ENCODE measurements at regions not wholly inside any gene's neighbourhood (a gene's known extent, or its start where the extent isn't known, plus 50 kb on each side); places are given as distances from the start of the nearest gene placed in this dataset.

GRCh38 chr5:105821800-105822199 lies 1848.9 kb downstream of the EFNA5 start:
- DNase-seq (ENCODE audit: low read depth in 1 of 2, low spot score in 1 of 2), result no peak
- no peak for TF ChIP-seq JUND (IDR thresholded peaks at IDR 0.05; ENCODE audit: low read depth)
- in situ Hi-C loops (cut with HindIII; ENCODE audit: low pct_unique_long_range_greater_than_20kb, low sequenced_read_pairs), result no loop called here

- no peak for TF ChIP-seq JUND (IDR thresholded peaks at IDR 0.05; ENCODE audit: low read depth)
These were observed 1852.8 kb downstream of the EFNA5 start for GRCh38 chr5:105817914-105818313.

GRCh38 chr5:105817416-105817815 lies 1853.3 kb downstream of the EFNA5 start:
- DNase-seq (ENCODE audit: low read depth in 1 of 2, low spot score in 1 of 2), result no peak

More at GRCh38 chr5:105817914-105818313, 1852.8 kb downstream of the EFNA5 start:
- in situ Hi-C loops (cut with HindIII; ENCODE audit: low pct_unique_long_range_greater_than_20kb, low sequenced_read_pairs), result no loop called here
- DNase-seq (ENCODE audit: low read depth in 1 of 2, low spot score in 1 of 2), result no peak

GRCh38 chr5:105816961-105817360 lies 1853.8 kb downstream of the EFNA5 start:
- in situ Hi-C loops (cut with HindIII; ENCODE audit: low pct_unique_long_range_greater_than_20kb, low sequenced_read_pairs), result no loop called here
- no peak for TF ChIP-seq JUND (IDR thresholded peaks at IDR 0.05; ENCODE audit: low read depth)
- DNase-seq (ENCODE audit: low read depth in 1 of 2, low spot score in 1 of 2), result no peak

More at GRCh38 chr5:105817416-105817815, 1853.3 kb downstream of the EFNA5 start:
- in situ Hi-C loops (cut with HindIII; ENCODE audit: low pct_unique_long_range_greater_than_20kb, low sequenced_read_pairs), result no loop called here
- TF ChIP-seq JUND (IDR thresholded peaks at IDR 0.05; ENCODE audit: low read depth), result no peak

GRCh38 chr5:105812304-105812703 lies 1858.4 kb downstream of the EFNA5 start:
- TF ChIP-seq JUND (IDR thresholded peaks at IDR 0.05; ENCODE audit: low read depth), result no peak
- in situ Hi-C loops (cut with HindIII; ENCODE audit: low pct_unique_long_range_greater_than_20kb, low sequenced_read_pairs), result no loop called here
- no peak for DNase-seq (ENCODE audit: low read depth in 1 of 2, low spot score in 1 of 2)

GRCh38 chr5:105807951-105808350 lies 1862.8 kb downstream of the EFNA5 start:
- no peak for TF ChIP-seq JUND (IDR thresholded peaks at IDR 0.05; ENCODE audit: low read depth)
- in situ Hi-C loops (cut with HindIII; ENCODE audit: low pct_unique_long_range_greater_than_20kb, low sequenced_read_pairs), result no loop called here
- no peak for DNase-seq (ENCODE audit: low read depth in 1 of 2, low spot score in 1 of 2)

- in situ Hi-C loops (cut with HindIII; ENCODE audit: low pct_unique_long_range_greater_than_20kb, low sequenced_read_pairs), result no loop called here
- TF ChIP-seq JUND (IDR thresholded peaks at IDR 0.05; ENCODE audit: low read depth), result no peak
- no peak for DNase-seq (ENCODE audit: low read depth in 1 of 2, low spot score in 1 of 2)
These were observed 1863.4 kb downstream of the EFNA5 start for GRCh38 chr5:105807290-105807689.

- TF ChIP-seq JUND (IDR thresholded peaks at IDR 0.05; ENCODE audit: low read depth), result no peak
- DNase-seq (ENCODE audit: low read depth in 1 of 2, low spot score in 1 of 2), result no peak
- in situ Hi-C loops (cut with HindIII; ENCODE audit: low pct_unique_long_range_greater_than_20kb, low sequenced_read_pairs), result no loop called here
These were observed 1864.1 kb downstream of the EFNA5 start for GRCh38 chr5:105806596-105806995.

GRCh38 chr5:105803431-105803830 lies 1867.3 kb downstream of the EFNA5 start:
- no peak for DNase-seq (ENCODE audit: low read depth in 1 of 2, low spot score in 1 of 2)
- in situ Hi-C loops (cut with HindIII; ENCODE audit: low pct_unique_long_range_greater_than_20kb, low sequenced_read_pairs), result no loop called here
- TF ChIP-seq JUND (IDR thresholded peaks at IDR 0.05; ENCODE audit: low read depth), result no peak

GRCh38 chr5:105794578-105794977 lies 1876.2 kb downstream of the EFNA5 start:
- DNase-seq (ENCODE audit: low read depth in 1 of 2, low spot score in 1 of 2), result no peak
- no peak for TF ChIP-seq JUND (IDR thresholded peaks at IDR 0.05; ENCODE audit: low read depth)
- in situ Hi-C loops (cut with HindIII; ENCODE audit: low pct_unique_long_range_greater_than_20kb, low sequenced_read_pairs), result no loop called here

- no peak for DNase-seq (ENCODE audit: low read depth in 1 of 2, low spot score in 1 of 2)
- no peak for TF ChIP-seq JUND (IDR thresholded peaks at IDR 0.05; ENCODE audit: low read depth)
- in situ Hi-C loops (cut with HindIII; ENCODE audit: low pct_unique_long_range_greater_than_20kb, low sequenced_read_pairs), result no loop called here
These were observed 1881.5 kb downstream of the EFNA5 start for GRCh38 chr5:105789246-105789645.

- in situ Hi-C loops (cut with HindIII; ENCODE audit: low pct_unique_long_range_greater_than_20kb, low sequenced_read_pairs), result no loop called here
- TF ChIP-seq JUND (IDR thresholded peaks at IDR 0.05; ENCODE audit: low read depth), result no peak
- no peak for DNase-seq (ENCODE audit: low read depth in 1 of 2, low spot score in 1 of 2)
These were observed 1886.9 kb downstream of the EFNA5 start for GRCh38 chr5:105783811-105784210.

GRCh38 chr5:105782501-105782900 lies 1888.2 kb downstream of the EFNA5 start:
- TF ChIP-seq JUND (IDR thresholded peaks at IDR 0.05; ENCODE audit: low read depth), result no peak
- in situ Hi-C loops (cut with HindIII; ENCODE audit: low pct_unique_long_range_greater_than_20kb, low sequenced_read_pairs), result no loop called here
- no peak for DNase-seq (ENCODE audit: low read depth in 1 of 2, low spot score in 1 of 2)

- DNase-seq (ENCODE audit: low read depth in 1 of 2, low spot score in 1 of 2), result no peak
- in situ Hi-C loops (cut with HindIII; ENCODE audit: low pct_unique_long_range_greater_than_20kb, low sequenced_read_pairs), result no loop called here
- TF ChIP-seq JUND (IDR thresholded peaks at IDR 0.05; ENCODE audit: low read depth), result no peak
These were observed 1897.5 kb downstream of the EFNA5 start for GRCh38 chr5:105773241-105773640.
